Vagina (tissue), 2 donors: ENCODE measurements at regions not wholly inside any gene's neighbourhood (a gene's known extent, or its start where the extent isn't known, plus 50 kb on each side); places are given as distances from the start of the nearest gene placed in this dataset.

Source experiments
- CTCF ChIP-seq, 3 experiments: fragments of 450-650 bp in 2 of 3; fragments of 200-600 bp in 1 of 3; sonication (generic) in 1 of 3; IDR thresholded peaks; one replicate each; pipeline ENCODE4 v1.5.1; 2017 to 2019; ENCODE audit warnings: antibody characterized with exemption in 3 of 3, mild to moderate bottlenecking in 2 of 3, moderate library complexity in 2 of 3
- POLR2A ChIP-seq, 2 donors: fragments of 450-650 bp; IDR thresholded peaks; one replicate each; pipeline ENCODE4 v1.6.1; 2017; ENCODE audit warnings: antibody characterized with exemption in 2 of 2, mild to moderate bottlenecking in 2 of 2, moderate library complexity in 2 of 2
- POLR2AphosphoS5 ChIP-seq, 2 donors: sonication (generic); formaldehyde crosslinking; IDR thresholded peaks; one replicate each; pipeline ENCODE4 v1.9.0; 2017; ENCODE audit warnings: antibody characterized with exemption in 2 of 2, mild to moderate bottlenecking in 2 of 2, low read depth in 1 of 2; ENCODE audit not compliant: insufficient read depth in 1 of 2

- TF ChIP-seq POLR2AphosphoS5 (IDR thresholded peaks at IDR 0.05; ENCODE audit: insufficient read depth in 1 of 2, low read depth in 1 of 2) (no peak), POLR2A (IDR thresholded peaks at IDR 0.05) (no peak), CTCF (IDR thresholded peaks at IDR 0.05) (no peak)
Measured at GRCh38 chr11:91783173-91783572, 441.4 kb upstream of the FAT3 start.
